Naive thymus-derived CD4-positive, alpha-beta T cell (primary cell): ENCODE measurements at regions not wholly inside any gene's neighbourhood (a gene's known extent, or its start where the extent isn't known, plus 50 kb on each side); places are given as distances from the start of the nearest gene placed in this dataset.

Experiments
- ATAC-seq: fragments of 150-1000 bp; cut with Tn5 transposase; 2 replicates; pipeline ENCODE4 v1.10.0; 2021; ENCODE audit warnings: mild to moderate bottlenecking, moderate library complexity
- CTCF ChIA-PET: fragments of 350-600 bp; sonication (Branson Sonifier 250); formaldehyde crosslinking; loops from one replicate; lab custom pipeline; 2021; ENCODE audit warnings: antibody characterized with exemption; lab: Charles Lee
- POLR2A ChIA-PET: fragments of 350-600 bp; sonication (Branson Sonifier 250); formaldehyde crosslinking; loops from one replicate; lab custom pipeline; 2021; ENCODE audit warnings: antibody characterized with exemption, inconsistent platforms; lab: Charles Lee
- DNase-seq, 9 donors: peaks; one replicate each; pipeline versions ENCODE4 v3.0.0 to v3.0.0-alpha.2; 2020 to 2022; ENCODE audit warnings: mixed read lengths in 1 of 9
- H3K27ac ChIP-seq: one replicate; pipeline ENCODE4 v1.7.0; 2013; ENCODE audit warnings: mild to moderate bottlenecking, low read depth, low read length, moderate library complexity
- H3K27me3 ChIP-seq, 2 donors: one replicate each; pipeline ENCODE4 v1.7.0; 2013; ENCODE audit warnings: low read length in 2 of 2, mild to moderate bottlenecking in 2 of 2, moderate library complexity in 2 of 2; ENCODE audit not compliant: control insufficient read depth in 2 of 2, insufficient read depth in 2 of 2
- H3K36me3 ChIP-seq, 3 experiments: 1 replicate in 2 of 3; 2 replicates in 1 of 3; pipeline ENCODE4 v1.7.0; 2013; ENCODE audit warnings: low read length in 3 of 3, mild to moderate bottlenecking in 3 of 3, moderate library complexity in 1 of 3; ENCODE audit not compliant: insufficient read depth in 3 of 3, control insufficient read depth in 2 of 3
- H3K4me1 ChIP-seq, 2 donors: one replicate each; pipeline ENCODE4 v1.7.0; 2013; ENCODE audit warnings: low read length in 2 of 2, mild to moderate bottlenecking in 2 of 2, moderate library complexity in 1 of 2; ENCODE audit not compliant: control insufficient read depth in 2 of 2, insufficient read depth in 2 of 2
- H3K4me3 ChIP-seq: 2 replicates; pipeline ENCODE4 v1.7.0; 2013; ENCODE audit warnings: mild to moderate bottlenecking, low read length
- H3K9me3 ChIP-seq, 3 experiments: 1 replicate in 2 of 3; 2 replicates in 1 of 3; pipeline ENCODE4 v1.7.0; 2013; ENCODE audit warnings: low read length in 3 of 3; ENCODE audit not compliant: control insufficient read depth in 2 of 3
- H3K27ac Mint-ChIP-seq, 9 donors: one replicate each; pipeline ENCODE4 v1.8.0; 2020 to 2022; ENCODE audit warnings: mixed read lengths in 9 of 9, mild to moderate bottlenecking in 8 of 9, moderate library complexity in 5 of 9, inconsistent platforms in 2 of 9
- H3K27me3 Mint-ChIP-seq, 5 donors: one replicate each; pipeline ENCODE4 v1.8.0; 2021 to 2022; ENCODE audit warnings: mixed read lengths in 5 of 5, mild to moderate bottlenecking in 1 of 5
- H3K36me3 Mint-ChIP-seq, 5 donors: one replicate each; pipeline ENCODE4 v1.8.0; 2020 to 2022; ENCODE audit warnings: mixed read lengths in 5 of 5, mild to moderate bottlenecking in 3 of 5, inconsistent platforms in 1 of 5
- H3K4me1 Mint-ChIP-seq, 7 donors: one replicate each; pipeline ENCODE4 v1.8.0; 2020 to 2022; ENCODE audit warnings: mixed read lengths in 7 of 7, mild to moderate bottlenecking in 3 of 7, inconsistent platforms in 1 of 7
- H3K4me3 Mint-ChIP-seq, 10 donors: one replicate each; pipeline ENCODE4 v1.8.0; 2020 to 2022; ENCODE audit warnings: mild to moderate bottlenecking in 10 of 10, mixed read lengths in 10 of 10, moderate library complexity in 6 of 10, inconsistent platforms in 2 of 10
- H3K9me3 Mint-ChIP-seq, 11 donors: one replicate each; pipeline ENCODE4 v1.8.0; 2020 to 2022; ENCODE audit warnings: mixed read lengths in 11 of 11, mild to moderate bottlenecking in 4 of 11, inconsistent platforms in 1 of 11, moderate library complexity in 1 of 11
- intact Hi-C, 2 donors: fragments of 100-400 bp; cut with micrococcal nuclease; formaldehyde crosslinking; loops; one replicate each; pipeline ENCODE4 v1.15.1; 2023

GRCh38 chr6:21321076-21321475 is 272.5 kb upstream of the SOX4 start:
- intact Hi-C loops = no loop called here
- no peaks in the 10 kb centered on the region for H3K4me1 Mint-ChIP-seq
- H3K9me3 Mint-ChIP-seq = peaks cover 0 to 14% (median 5%) of the 10 kb centered on the region in 11 donors
- no peaks in the 10 kb centered on the region for H3K27me3 Mint-ChIP-seq
- Histone ChIP-seq H3K27ac (no peak overlapping the region), H3K9me3 (no peaks in the 10 kb centered on the region), H3K4me1 (no peaks in the 10 kb centered on the region), H3K36me3 (no peaks in the 10 kb centered on the region), H3K27me3 (no peaks in the 10 kb centered on the region), H3K4me3 (no peak overlapping the region)
- H3K36me3 Mint-ChIP-seq = peaks cover 0 to 8% (median 0%) of the 10 kb centered on the region in 5 donors
- CTCF ChIA-PET = no interaction called here
- no peak for ATAC-seq
- DNase-seq = no peak
- H3K27ac Mint-ChIP-seq = no peak overlapping the region
- no peak overlapping the region for H3K4me3 Mint-ChIP-seq
- POLR2A ChIA-PET = no interaction called here

- no peaks in the 10 kb centered on the region for H3K27me3 Mint-ChIP-seq
- Histone ChIP-seq H3K9me3 (no peaks in the 10 kb centered on the region), H3K27ac (no peak overlapping the region), H3K27me3 (no peaks in the 10 kb centered on the region), H3K4me3 (no peak overlapping the region), H3K36me3 (no peaks in the 10 kb centered on the region), H3K4me1 (no peaks in the 10 kb centered on the region)
- H3K4me3 Mint-ChIP-seq = no peak overlapping the region
- ATAC-seq (no peak), DNase-seq (no peak)
- H3K9me3 Mint-ChIP-seq = peaks cover 0 to 14% (median 5%) of the 10 kb centered on the region in 11 donors
- H3K27ac Mint-ChIP-seq = no peak overlapping the region
- H3K4me1 Mint-ChIP-seq = no peaks in the 10 kb centered on the region
- intact Hi-C loops = no loop called here
- peaks cover 0 to 8% (median 0%) of the 10 kb centered on the region in 5 donors for H3K36me3 Mint-ChIP-seq
- POLR2A ChIA-PET = no interaction called here
- CTCF ChIA-PET = no interaction called here
Observed at GRCh38 chr6:21321531-21321930, 272.0 kb upstream of the SOX4 start.

GRCh38 chr6:21323577-21323976 is 270.0 kb upstream of the SOX4 start:
- Mint-ChIP-seq H3K4me3 (no peak overlapping the region), H3K27ac (no peak overlapping the region), H3K27me3 (peaks cover 0 to 9% (median 0%) of the 10 kb centered on the region in 5 donors), H3K4me1 (no peaks in the 10 kb centered on the region), H3K36me3 (peaks cover 0 to 8% (median 0%) of the 10 kb centered on the region in 5 donors), H3K9me3 (peaks cover 0 to 14% (median 5%) of the 10 kb centered on the region in 11 donors)
- no peaks in the 10 kb centered on the region for H3K9me3 ChIP-seq
- no peaks in the 10 kb centered on the region for H3K36me3 ChIP-seq
- no peak overlapping the region for H3K4me3 ChIP-seq
- ChIA-PET POLR2A (no interaction called here), CTCF (interaction anchor here (0.5 kb wide), 1 partner anchor 15 kb away, joined by 3 read pairs; no protein-coding TSS in a partner anchor)
- no peak overlapping the region for H3K27ac ChIP-seq
- ATAC-seq = no peak
- no peaks in the 10 kb centered on the region for H3K4me1 ChIP-seq
- intact Hi-C loops = no loop called here
- DNase-seq = no peak
- no peaks in the 10 kb centered on the region for H3K27me3 ChIP-seq

- Histone ChIP-seq H3K4me3 (no peak overlapping the region), H3K27ac (no peak overlapping the region), H3K4me1 (no peaks in the 10 kb centered on the region), H3K27me3 (no peaks in the 10 kb centered on the region), H3K36me3 (no peaks in the 10 kb centered on the region), H3K9me3 (no peaks in the 10 kb centered on the region)
- ChIA-PET POLR2A (no interaction called here), CTCF (no interaction called here)
- DNase-seq (no peak), ATAC-seq (no peak)
- H3K27me3 Mint-ChIP-seq = peaks cover 0 to 9% (median 0%) of the 10 kb centered on the region in 5 donors
- no peak overlapping the region for H3K27ac Mint-ChIP-seq
- no peak overlapping the region for H3K4me3 Mint-ChIP-seq
- intact Hi-C loops = no loop called here
- H3K4me1 Mint-ChIP-seq = no peaks in the 10 kb centered on the region
- H3K36me3 Mint-ChIP-seq = no peaks in the 10 kb centered on the region
- peaks cover 0 to 3% (median 0%) of the 10 kb centered on the region in 11 donors for H3K9me3 Mint-ChIP-seq
Observed at GRCh38 chr6:21325201-21325856, 268.2 kb upstream of the SOX4 start.

- Mint-ChIP-seq H3K4me3 (no peak overlapping the region), H3K27ac (no peak overlapping the region), H3K9me3 (no peaks in the 10 kb centered on the region), H3K4me1 (no peaks in the 10 kb centered on the region), H3K27me3 (peaks cover 0 to 9% (median 0%) of the 10 kb centered on the region in 5 donors), H3K36me3 (no peaks in the 10 kb centered on the region)
- Histone ChIP-seq H3K27ac (no peak overlapping the region), H3K4me3 (no peak overlapping the region), H3K4me1 (no peaks in the 10 kb centered on the region), H3K9me3 (no peaks in the 10 kb centered on the region), H3K27me3 (no peaks in the 10 kb centered on the region), H3K36me3 (no peaks in the 10 kb centered on the region)
- ATAC-seq = no peak
- DNase-seq = no peak
- intact Hi-C loops = no loop called here
- ChIA-PET CTCF (no interaction called here), POLR2A (interaction anchor here (0.6 kb wide), 1 partner anchor 9 kb away, joined by 3 read pairs; no protein-coding TSS in a partner anchor)
Observed at GRCh38 chr6:21327326-21328112, 266.0 kb upstream of the SOX4 start.

GRCh38 chr6:21331235-21331634 is 262.3 kb upstream of the SOX4 start:
- ChIA-PET POLR2A (no interaction called here), CTCF (no interaction called here)
- H3K4me3 Mint-ChIP-seq = no peak overlapping the region
- Histone ChIP-seq H3K9me3 (no peaks in the 10 kb centered on the region), H3K27ac (no peak overlapping the region), H3K4me1 (no peaks in the 10 kb centered on the region), H3K36me3 (no peaks in the 10 kb centered on the region), H3K4me3 (no peak overlapping the region), H3K27me3 (no peaks in the 10 kb centered on the region)
- DNase-seq = no peak
- intact Hi-C loops = no loop called here
- no peak overlapping the region for H3K27ac Mint-ChIP-seq
- no peaks in the 10 kb centered on the region for H3K36me3 Mint-ChIP-seq
- no peak for ATAC-seq
- H3K27me3 Mint-ChIP-seq = peaks cover 0 to 9% (median 0%) of the 10 kb centered on the region in 5 donors
- no peaks in the 10 kb centered on the region for H3K4me1 Mint-ChIP-seq
- no peaks in the 10 kb centered on the region for H3K9me3 Mint-ChIP-seq
